Cardiac muscle cell (in vitro differentiated cells and primary cell): ENCODE measurements at regions not wholly inside any gene's neighbourhood (a gene's known extent, or its start where the extent isn't known, plus 50 kb on each side); places are given as distances from the start of the nearest gene placed in this dataset.

Source experiments
- DNase-seq, 2 donors: peaks; one replicate each; pipeline versions ENCODE4 v3.0.0 to v3.0.0-alpha.2; 2010 to 2017; ENCODE audit warnings: low read depth in 1 of 2, low spot score in 1 of 2
- H3K27ac ChIP-seq: fragments of 200-600 bp; sonication (generic); 2 replicates; pipeline ENCODE4 v1.5.1; 2016
- H3K27me3 ChIP-seq: fragments of 200-600 bp; sonication (generic); 2 replicates; pipeline ENCODE4 v1.6.0; 2016; ENCODE audit warnings: control low read depth
- H3K36me3 ChIP-seq: fragments of 200-600 bp; sonication (generic); 2 replicates; pipeline ENCODE4 v1.5.1; 2016; ENCODE audit warnings: control low read depth
- H3K4me1 ChIP-seq: fragments of 200-600 bp; sonication (generic); 2 replicates; pipeline ENCODE4 v1.8.1; 2017; ENCODE audit warnings: low read depth, mild to moderate bottlenecking, mixed run types
- H3K4me3 ChIP-seq: fragments of 200-600 bp; sonication (generic); 2 replicates; pipeline ENCODE4 v1.5.1; 2016; ENCODE audit warnings: mild to moderate bottlenecking
- H3K9me3 ChIP-seq: fragments of 200-600 bp; sonication (generic); 2 replicates; pipeline ENCODE4 v1.5.1; 2017; ENCODE audit warnings: low read depth, mild to moderate bottlenecking, control low read depth
- CTCF ChIP-seq: IDR thresholded peaks from 2 replicates; pipeline ENCODE4 v1.5.1; 2012; ENCODE audit warnings: low read depth, mild to moderate bottlenecking, low read length

- no peaks in the 10 kb centered on the region for H3K27me3 ChIP-seq
- no peak for TF ChIP-seq CTCF
- no peaks in the 10 kb centered on the region for H3K36me3 ChIP-seq
- peak overlapping the region; percentile 58 for H3K27ac ChIP-seq
- H3K9me3 ChIP-seq: no peaks in the 10 kb centered on the region
- H3K4me3 ChIP-seq: no peak overlapping the region
- H3K4me1 ChIP-seq: peaks cover 17% of the 10 kb centered on the region
- DNase-seq: peak in 1 of 2 donors; percentile 35
Observed at GRCh38 chr10:123512901-123513775, 153.0 kb upstream of the GPR26 start.

GRCh38 chr10:123513870-123514269 is 152.3 kb upstream of the GPR26 start:
- no peak for DNase-seq

GRCh38 chr10:123514996-123515395 is 151.2 kb upstream of the GPR26 start:
- Histone ChIP-seq H3K27ac (no peak overlapping the region), H3K36me3 (no peaks in the 10 kb centered on the region), H3K27me3 (no peaks in the 10 kb centered on the region), H3K4me1 (peaks cover 17% of the 10 kb centered on the region), H3K9me3 (no peaks in the 10 kb centered on the region), H3K4me3 (no peak overlapping the region)
- DNase-seq: no peak
- TF ChIP-seq CTCF: no peak

More at GRCh38 chr10:123513870-123514269, 152.3 kb upstream of the GPR26 start:
- H3K27me3 ChIP-seq: no peaks in the 10 kb centered on the region
- TF ChIP-seq CTCF: no peak
- peak overlapping the region; percentile 58 for H3K27ac ChIP-seq
- no peaks in the 10 kb centered on the region for H3K36me3 ChIP-seq
- no peaks in the 10 kb centered on the region for H3K9me3 ChIP-seq
- no peak overlapping the region for H3K4me3 ChIP-seq
- H3K4me1 ChIP-seq: peaks cover 17% of the 10 kb centered on the region

- no peak for DNase-seq
- H3K27me3 ChIP-seq: no peaks in the 10 kb centered on the region
- no peak overlapping the region for H3K27ac ChIP-seq
- no peaks in the 10 kb centered on the region for H3K9me3 ChIP-seq
- H3K36me3 ChIP-seq: no peaks in the 10 kb centered on the region
- TF ChIP-seq CTCF: no peak
- H3K4me3 ChIP-seq: no peak overlapping the region
- H3K4me1 ChIP-seq: peaks cover 17% of the 10 kb centered on the region
Observed at GRCh38 chr10:123515661-123516060, 150.5 kb upstream of the GPR26 start.

GRCh38 chr10:123516291-123516690 is 149.9 kb upstream of the GPR26 start:
- DNase-seq: no peak

More at GRCh38 chr10:123516291-123516690, 149.9 kb upstream of the GPR26 start:
- Histone ChIP-seq H3K27me3 (no peaks in the 10 kb centered on the region), H3K4me3 (no peak overlapping the region), H3K36me3 (no peaks in the 10 kb centered on the region), H3K9me3 (no peaks in the 10 kb centered on the region), H3K4me1 (peaks cover 17% of the 10 kb centered on the region), H3K27ac (no peak overlapping the region)
- no peak for TF ChIP-seq CTCF
